ENCODE measurements at regions not wholly inside any gene's neighbourhood (a gene's known extent, or its start where the extent isn't known, plus 50 kb on each side); places are given as distances from the start of the nearest gene placed in this dataset.

- CTCF ChIA-PET: no interaction called here
- no peak overlapping the region for H3K9ac ChIP-seq (replicated peaks; ENCODE audit: extremely low read depth, insufficient read depth, low read length)
- POLR2A ChIA-PET: no interaction called here
- TF ChIP-seq EZH2 (IDR thresholded peaks at IDR 0.05; ENCODE audit: borderline replicate concordance, low read depth, low read length, severe bottlenecking) (no peak), POLR2A (IDR thresholded peaks at IDR 0.05; ENCODE audit: low read depth, low read length) (no peak), GATA2 (IDR thresholded peaks at IDR 0.05; ENCODE audit: insufficient read depth, insufficient read length, low read depth, low read length) (no peak), MYC (IDR thresholded peaks at IDR 0.05; ENCODE audit: low read depth, low read length) (no peak), JUN (IDR thresholded peaks at IDR 0.05; ENCODE audit: borderline replicate concordance, insufficient read depth, insufficient read length, low read depth) (no peak), POLR2AphosphoS5 (IDR thresholded peaks at IDR 0.05; ENCODE audit: insufficient read depth, low read depth, low read length) (no peak), FOS (IDR thresholded peaks at IDR 0.05; ENCODE audit: borderline replicate concordance, insufficient read depth, low read length) (no peak)
- TF ChIP-seq, protein P1, sequence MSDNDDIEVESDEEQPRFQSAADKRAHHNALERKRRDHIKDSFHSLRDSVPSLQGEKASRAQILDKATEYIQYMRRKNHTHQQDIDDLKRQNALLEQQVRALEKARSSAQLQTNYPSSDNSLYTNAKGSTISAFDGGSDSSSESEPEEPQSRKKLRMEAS (IDR thresholded peaks at IDR 0.05; ENCODE audit: insufficient read depth, insufficient read length): no peak
- TF ChIP-seq, protein P2, sequence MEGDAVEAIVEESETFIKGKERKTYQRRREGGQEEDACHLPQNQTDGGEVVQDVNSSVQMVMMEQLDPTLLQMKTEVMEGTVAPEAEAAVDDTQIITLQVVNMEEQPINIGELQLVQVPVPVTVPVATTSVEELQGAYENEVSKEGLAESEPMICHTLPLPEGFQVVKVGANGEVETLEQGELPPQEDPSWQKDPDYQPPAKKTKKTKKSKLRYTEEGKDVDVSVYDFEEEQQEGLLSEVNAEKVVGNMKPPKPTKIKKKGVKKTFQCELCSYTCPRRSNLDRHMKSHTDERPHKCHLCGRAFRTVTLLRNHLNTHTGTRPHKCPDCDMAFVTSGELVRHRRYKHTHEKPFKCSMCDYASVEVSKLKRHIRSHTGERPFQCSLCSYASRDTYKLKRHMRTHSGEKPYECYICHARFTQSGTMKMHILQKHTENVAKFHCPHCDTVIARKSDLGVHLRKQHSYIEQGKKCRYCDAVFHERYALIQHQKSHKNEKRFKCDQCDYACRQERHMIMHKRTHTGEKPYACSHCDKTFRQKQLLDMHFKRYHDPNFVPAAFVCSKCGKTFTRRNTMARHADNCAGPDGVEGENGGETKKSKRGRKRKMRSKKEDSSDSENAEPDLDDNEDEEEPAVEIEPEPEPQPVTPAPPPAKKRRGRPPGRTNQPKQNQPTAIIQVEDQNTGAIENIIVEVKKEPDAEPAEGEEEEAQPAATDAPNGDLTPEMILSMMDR (IDR thresholded peaks at IDR 0.05; ENCODE audit: extremely low read depth in 1 of 2, insufficient read depth in 1 of 2, low read depth in 1 of 2, low read length in 2 of 2): no peak
- no peaks in the 10 kb centered on the region for H3K9me3 ChIP-seq (replicated peaks; ENCODE audit: control insufficient read depth, insufficient read depth, low read length)
- no peak for DNase-seq (ENCODE audit: low read depth, low spot score)
- H3K27me3 ChIP-seq (ENCODE audit: control insufficient read depth in 2 of 2, insufficient read depth in 2 of 2, low read length in 2 of 2): no peaks in the 10 kb centered on the region
- FAIRE-seq: no peak
- no peak overlapping the region for H3K27ac ChIP-seq (ENCODE audit: insufficient read depth, low read depth, low read length)
- no peaks in the 10 kb centered on the region for H3K79me2 ChIP-seq (ENCODE audit: control insufficient read depth, insufficient read depth, low read length)
- no TSS peak for BruUV-seq (replicated peaks)
- H2AFZ ChIP-seq (ENCODE audit: low read depth, low read length): no peak overlapping the region
- H3K4me3 ChIP-seq (replicated peaks in 1 of 3; ENCODE audit: insufficient read depth in 1 of 3, low read depth in 1 of 3, low read length in 3 of 3): no peak overlapping the region
- H3K4me2 ChIP-seq (ENCODE audit: insufficient read depth, low read length): no peak overlapping the region
- H3K36me3 ChIP-seq (ENCODE audit: control insufficient read depth in 2 of 2, extremely low read depth in 1 of 2, insufficient read depth in 2 of 2, low read length in 2 of 2): no peaks in the 10 kb centered on the region
- no peaks in the 10 kb centered on the region for H3K9me1 ChIP-seq (replicated peaks; ENCODE audit: control insufficient read depth, extremely low read depth, insufficient read depth, low read length)
- no peaks in the 10 kb centered on the region for H3K4me1 ChIP-seq (ENCODE audit: control insufficient read depth, extremely low read depth, insufficient read depth, low read length)
- dilution Hi-C loops (cut with MboI; ENCODE audit: extremely low pct_ligation_motif_present, low sequenced_read_pairs): no loop called here
- intact Hi-C loops (cut with micrococcal nuclease): no loop called here
- no peaks in the 10 kb centered on the region for H4K20me1 ChIP-seq (replicated peaks; ENCODE audit: control insufficient read depth, extremely low read depth, insufficient read depth, low read length)
Observed at GRCh38 chr2:185318271-185318724, 420.3 kb upstream of the FSIP2 start.

Data from endothelial cell of umbilical vein (primary cell).